Activated CD4-positive, alpha-beta T cell treated with anti-CD3 and anti-CD28 coated beads, Interleukin-2, amount 50 U/mL, for 48 hours (primary cell): ENCODE measurements at regions not wholly inside any gene's neighbourhood (a gene's known extent, or its start where the extent isn't known, plus 50 kb on each side); places are given as distances from the start of the nearest gene placed in this dataset.

Experiments used
- DNase-seq, 2 experiments: peaks; one replicate each; pipeline ENCODE4 v3.0.0-alpha.2; 2020

DNA sequence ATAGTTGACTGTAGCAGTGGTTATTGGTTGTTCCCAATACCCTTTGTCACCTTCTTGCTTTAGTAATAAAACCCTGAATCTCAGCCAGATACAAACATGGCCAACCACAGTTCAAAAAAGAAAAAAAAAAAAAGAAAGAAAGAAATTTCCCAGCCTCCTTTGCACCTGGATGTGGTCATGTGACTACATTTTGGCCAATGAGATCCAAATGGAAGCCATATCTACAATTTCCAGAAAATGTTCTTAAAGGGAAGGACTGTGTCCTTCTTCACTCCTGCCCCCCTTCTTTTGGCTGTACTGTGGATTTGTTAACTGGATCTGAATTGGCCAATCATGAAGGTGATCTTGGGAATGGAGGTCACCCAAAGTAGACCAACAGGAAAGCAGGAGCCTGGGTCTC, 141.9 kb downstream of the SOX9 start:
- no peak for DNase-seq

DNA sequence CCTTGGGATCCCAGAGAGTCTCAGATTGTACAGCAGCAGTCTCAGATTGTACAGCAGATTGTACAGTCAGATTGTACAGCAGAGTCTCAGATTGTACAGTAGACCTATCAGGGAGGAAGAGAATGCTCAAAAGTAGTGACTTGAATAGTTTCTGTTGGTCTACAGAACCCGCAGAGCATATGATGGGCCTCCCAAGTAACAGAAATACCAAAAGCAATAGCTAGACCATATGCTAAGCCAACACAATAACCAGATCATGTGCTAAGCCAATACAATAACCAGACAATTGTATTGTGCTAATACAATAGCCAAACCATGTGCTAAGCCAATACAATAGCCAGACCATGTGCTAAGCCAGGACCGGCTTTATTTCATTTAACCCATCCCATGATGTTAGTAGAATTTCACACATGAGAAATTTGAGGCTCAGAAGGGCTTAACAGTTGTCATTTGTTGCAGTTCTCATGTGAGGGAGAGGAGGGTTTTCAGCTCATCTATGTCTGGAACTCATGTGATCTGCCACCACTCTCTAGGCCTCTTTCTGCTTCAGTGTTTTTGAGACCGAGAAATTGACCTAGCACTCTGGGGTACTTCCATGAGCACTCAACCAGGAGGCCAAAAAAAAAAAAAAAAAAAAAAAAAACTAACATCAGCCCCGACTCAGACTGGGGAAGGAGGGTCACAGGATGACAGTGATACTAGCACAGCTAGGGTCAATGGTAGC, 144.0 kb downstream of the SOX9 start:
- no peak for DNase-seq

DNA sequence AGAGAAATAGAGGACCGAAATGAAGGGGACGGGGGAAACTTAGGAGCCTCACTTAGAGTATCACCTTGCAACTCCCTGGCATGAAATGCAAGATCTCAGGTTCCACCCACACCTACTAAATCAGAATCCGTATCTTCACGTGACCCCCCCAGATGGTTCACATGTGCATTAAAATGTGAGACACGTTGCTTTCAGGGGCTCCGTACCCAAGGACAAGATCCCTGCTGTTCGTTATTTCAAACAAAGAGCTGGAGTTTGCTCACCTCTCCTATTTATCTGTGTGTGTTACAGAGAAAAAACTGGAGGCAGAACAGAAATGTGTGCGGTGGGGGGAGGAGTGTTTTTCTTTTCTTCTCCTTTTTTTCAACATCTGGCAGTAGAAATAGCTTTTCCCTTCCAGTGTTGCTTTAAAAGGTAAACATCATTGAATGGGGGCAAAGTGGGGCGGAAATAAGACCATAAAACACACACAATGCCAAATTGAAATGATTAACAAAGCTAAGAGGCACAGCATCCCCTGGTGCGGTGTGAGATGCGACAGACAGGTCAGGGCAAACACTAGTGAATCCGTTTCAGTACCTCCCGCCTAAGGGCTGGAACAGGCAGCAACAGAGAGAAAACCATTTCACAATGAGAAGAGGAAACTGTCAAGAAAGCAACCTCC, 145.4 kb downstream of the SOX9 start:
- no peak for DNase-seq

DNA sequence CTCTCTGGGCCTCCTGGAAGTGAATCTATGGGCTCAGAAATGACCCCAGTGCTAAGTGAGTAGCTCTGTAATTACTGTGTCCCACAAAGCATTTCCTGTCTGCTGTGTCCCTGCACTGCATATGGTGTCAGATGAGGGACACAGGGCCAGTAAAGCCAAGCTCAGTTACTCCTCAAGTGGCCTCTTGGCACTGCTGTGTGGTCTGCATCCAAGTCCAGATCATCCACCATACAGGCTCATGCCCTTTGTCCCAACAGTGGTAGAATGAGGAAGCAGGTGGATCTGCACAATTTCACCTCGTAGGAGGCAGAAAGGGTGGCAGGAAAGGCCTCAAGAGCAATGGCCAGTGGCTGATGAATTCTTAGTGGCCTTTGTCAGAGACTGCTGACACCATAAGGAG, 146.8 kb downstream of the SOX9 start:
- DNase-seq = no peak

DNA sequence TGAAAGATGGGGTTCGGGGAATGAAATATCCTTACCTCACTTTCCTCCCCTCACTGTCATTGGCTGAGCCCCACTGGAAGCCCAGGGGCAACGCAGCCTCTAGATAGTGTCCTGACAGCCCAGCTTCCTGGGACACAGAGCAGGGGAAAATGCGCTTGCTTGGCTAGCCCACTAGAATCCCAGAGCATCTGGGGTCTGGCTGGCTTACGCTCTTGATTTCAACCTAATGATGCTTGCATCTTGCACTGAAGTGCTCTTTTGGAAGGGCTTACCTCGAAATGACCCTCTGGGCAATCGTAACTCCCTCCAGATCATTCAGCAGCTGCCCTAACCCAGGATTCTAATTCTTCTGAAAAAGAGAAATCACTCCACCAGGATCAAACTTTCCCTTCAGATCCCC, 147.6 kb downstream of the SOX9 start:
- no peak for DNase-seq

DNA sequence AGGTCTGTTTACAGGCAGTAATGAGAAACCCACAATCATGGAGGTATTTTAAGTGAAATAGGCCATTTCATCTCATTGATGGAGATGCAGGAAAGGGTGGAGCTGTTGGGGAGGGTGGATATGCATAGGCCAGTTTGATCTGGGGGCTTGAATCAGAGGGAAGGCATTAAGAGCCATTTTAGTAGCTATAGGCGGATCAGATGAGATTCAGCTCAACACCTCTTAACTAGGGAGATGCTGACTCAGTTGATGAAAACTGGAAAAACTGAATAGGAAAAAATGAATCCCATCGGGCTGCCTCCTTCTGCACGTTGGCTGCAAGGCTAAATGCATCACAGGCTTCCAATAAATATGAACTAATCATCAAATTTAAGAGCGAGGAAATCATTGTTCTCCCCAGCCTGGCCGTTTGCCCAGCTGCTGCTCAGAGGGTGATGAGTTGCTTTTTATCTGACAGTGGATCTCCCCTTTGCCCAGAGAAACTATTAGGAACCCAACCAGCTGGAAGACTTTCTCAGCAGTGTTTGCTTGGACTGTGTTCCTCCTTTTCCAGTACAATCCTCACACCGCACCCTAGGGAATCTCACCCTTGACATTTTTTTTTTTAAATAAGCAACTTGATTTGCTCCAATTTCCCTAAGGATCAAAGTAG, 149.6 kb downstream of the SOX9 start:
- DNase-seq = no peak

DNA sequence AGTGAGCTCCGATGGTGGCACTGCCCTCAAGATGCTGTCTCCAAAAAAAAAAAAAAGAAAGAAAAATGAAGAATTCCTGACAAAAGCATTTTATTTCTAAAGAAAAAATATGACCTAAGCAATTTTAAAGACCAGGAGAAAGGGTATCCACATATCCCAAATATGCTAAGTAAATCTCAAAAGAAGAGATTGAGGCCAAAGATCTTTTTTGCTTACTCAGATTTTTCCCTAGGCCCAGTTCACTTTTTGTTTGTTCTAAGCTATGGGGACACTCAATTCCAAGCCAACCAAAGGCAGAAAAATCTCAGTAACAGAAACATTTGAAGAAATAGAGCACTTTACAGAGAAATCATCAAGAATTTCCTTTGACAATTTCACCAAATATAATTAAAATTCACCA, 150.8 kb downstream of the SOX9 start:
- DNase-seq = no peak

DNA sequence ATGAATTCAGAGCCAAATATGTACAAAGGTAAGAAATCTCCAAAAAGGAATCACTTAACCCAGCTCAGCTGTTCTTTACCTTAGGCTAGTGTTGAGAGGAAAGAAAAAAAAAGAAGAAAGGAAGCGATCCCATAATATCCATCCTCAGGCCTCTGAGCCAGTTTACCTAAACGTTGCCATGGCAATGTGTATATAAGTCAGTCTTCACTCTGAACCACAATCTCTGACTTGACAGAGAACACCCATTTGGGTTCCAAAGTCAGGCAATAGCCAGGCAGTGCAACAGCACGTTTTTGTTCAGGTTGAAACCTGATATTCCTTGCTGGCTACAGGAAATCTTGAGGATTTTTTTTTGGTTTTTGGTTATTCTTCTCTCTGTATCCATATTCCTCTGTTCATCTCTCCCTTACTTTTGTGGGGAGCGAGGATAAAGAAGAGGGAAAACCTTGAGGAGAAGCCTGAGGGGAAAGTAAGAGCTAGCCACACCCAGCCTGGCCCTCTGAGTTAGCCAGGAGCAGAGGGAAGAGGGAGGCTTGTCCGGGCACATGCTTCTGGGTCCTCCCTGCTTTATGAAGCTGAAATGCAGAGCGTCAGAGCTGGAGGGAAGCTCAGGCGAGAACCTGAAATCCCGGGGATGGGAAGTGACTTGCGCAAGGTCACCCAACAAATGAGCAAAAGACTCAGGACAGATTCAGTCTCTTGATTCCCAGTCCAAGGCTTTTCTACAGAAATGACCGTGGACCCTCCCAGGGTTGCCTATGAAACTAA, 152.7 kb downstream of the SOX9 start:
- no peak for DNase-seq

DNA sequence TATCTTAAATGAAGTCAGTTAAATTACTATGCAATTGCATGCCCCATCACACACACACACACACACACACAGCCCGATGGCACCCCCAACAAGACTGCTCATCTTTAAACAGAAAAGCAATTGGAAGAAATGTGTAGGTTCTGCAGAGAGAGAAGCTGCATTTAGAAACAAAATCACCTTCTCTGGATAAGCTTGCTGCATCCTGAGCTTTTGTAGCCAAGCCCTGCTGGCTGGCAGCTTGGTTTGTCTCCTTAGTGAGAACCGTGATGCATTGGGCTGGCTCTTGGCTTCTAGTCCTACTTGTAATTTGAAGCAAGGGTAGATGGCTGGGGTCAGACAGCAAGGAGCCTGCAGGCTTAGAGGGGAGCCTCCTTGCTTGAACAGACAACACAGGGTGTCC, 153.8 kb downstream of the SOX9 start:
- no peak for DNase-seq

DNA sequence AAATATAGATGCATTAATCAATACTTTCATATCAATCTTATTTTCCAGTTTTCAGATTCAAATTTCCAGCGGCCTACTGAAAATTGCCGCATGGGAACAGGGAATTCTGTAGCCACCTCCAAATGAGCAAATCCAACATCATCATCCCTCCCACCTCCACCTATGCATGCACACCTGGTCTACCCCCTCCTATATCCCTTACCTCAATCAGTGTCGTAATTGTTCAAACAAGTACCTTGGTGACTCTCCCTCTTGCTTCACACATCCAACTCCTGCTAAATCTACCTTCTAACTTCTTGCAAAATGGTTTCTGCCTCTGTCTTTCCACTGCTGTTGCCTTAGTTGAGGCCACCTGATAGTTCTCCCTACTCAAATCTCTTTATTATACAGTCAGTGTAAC, 160.1 kb downstream of the SOX9 start:
- DNase-seq = no peak

DNA sequence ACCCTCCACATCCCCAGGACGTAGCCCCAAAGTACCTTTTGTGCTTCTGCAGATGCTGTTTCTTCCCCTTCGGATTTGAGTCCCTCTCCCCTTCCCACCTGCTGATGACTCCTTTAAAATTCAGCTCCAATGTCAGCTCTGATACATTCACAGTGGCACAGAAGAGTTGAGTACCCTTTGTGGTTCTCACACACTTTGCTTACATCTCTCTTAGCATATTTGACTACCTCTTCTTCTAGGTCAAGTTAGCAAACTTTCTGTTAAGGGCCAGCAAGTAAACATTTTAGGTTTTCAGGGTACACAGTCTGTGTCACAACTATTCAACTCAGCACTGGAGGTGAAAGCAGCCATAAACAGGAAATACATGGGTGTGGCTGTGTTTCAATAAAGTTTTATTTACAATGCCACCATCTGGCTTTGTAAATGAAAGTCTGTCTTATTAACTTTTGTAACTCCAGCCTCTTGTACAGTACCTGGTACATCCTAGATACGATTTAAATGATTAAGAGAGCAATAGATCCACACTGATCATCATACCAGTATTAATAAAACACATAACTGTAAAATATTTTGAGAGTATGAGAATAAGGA, 161.7 kb downstream of the SOX9 start:
- no peak for DNase-seq

DNA sequence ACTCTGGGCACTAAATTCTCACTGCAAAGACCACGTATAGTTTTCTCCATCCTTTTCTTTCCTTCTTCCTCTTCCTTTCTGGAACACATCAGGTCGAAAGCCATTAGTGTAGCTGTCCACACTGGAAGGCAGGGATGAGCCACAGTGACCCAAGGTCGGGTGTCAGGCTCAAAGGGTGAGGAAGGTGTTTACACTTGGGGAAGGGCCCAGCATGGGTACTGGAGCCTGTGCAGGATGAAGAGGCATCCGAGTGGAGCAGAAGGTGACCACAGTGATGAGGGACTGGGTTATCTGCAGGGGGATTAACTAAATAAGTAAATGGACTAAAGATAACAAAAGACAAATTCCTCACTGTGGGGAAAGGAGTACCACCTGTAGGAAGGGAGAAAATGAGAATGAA, 164.0 kb downstream of the SOX9 start:
- no peak for DNase-seq

DNA sequence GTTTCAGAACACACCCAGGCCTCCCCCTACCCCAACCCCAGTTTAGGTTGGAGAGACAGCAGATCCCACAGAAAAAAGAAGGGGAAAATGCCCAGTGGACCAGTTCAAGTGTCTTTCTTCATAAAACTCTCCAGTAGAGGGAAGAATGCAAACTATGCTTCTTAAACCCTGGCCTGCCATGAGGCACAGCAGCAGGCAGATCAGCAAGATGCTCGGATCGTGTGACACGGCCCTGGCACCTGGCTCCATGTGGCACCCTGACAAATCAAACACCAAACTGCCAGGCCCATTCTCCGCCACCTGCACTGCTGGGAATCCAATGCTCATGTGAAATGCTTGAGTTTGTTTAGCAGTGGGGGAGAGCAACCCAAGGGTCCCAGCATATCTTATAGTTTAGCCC, 166.8 kb downstream of the SOX9 start:
- no peak for DNase-seq

DNA sequence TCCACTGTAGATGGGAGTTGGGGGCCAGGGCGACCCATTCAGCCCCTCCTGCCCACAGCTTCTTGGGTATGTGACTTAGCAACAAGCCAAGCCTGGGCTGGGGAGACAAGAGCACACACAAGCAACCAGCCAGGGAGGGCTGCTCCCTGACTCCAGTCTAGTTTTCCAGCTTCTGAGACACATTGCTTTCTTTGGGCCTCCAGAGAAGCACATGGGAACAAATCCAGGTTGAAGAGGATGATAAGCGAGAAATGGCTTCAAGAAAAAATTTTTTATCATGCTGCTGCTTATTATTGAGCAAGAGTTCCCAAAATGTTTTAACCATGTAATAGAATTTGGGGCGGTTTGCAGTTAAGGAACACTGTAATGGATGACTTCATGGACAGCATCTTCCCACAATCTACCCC, 173.7 kb downstream of the SOX9 start:
- DNase-seq = no peak

DNA sequence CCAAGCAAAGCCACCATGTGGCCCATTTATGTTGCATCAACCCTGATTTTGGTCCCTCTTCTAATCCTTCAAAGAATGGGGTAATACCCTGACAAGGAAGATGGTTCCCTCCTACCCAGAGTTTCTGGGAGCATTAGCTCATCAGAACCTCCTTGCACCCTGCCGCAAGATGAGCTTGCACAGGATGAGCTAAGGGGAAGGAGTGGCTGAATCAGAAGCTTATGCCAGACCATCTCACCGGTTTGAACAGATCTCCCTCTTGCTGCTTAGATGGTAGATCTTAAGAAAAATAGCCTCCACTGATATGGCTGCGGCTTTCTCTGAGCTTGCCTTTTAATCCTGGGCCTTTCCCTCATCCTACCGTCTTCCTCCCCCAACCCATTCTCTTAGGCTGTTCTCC, 175.1 kb downstream of the SOX9 start:
- DNase-seq = no peak

DNA sequence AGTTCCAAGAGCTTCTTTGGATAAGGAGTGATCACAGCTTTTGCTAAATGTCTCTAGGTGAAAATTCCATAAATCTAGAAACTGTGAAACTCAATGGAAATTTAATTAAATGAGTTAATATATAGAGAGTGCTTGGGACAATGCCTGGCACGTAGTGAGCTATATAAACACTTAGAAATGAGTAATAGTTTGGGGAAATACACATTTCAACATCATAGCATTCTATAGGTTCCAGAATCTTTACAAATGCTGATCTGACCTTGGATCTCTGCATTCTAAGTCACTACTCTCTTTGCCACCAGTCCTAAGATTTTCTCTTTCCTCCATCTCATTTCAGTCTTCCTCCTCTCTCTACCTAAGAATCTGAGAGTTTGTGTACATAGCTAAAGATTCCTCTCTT, 175.6 kb downstream of the SOX9 start:
- no peak for DNase-seq

DNA sequence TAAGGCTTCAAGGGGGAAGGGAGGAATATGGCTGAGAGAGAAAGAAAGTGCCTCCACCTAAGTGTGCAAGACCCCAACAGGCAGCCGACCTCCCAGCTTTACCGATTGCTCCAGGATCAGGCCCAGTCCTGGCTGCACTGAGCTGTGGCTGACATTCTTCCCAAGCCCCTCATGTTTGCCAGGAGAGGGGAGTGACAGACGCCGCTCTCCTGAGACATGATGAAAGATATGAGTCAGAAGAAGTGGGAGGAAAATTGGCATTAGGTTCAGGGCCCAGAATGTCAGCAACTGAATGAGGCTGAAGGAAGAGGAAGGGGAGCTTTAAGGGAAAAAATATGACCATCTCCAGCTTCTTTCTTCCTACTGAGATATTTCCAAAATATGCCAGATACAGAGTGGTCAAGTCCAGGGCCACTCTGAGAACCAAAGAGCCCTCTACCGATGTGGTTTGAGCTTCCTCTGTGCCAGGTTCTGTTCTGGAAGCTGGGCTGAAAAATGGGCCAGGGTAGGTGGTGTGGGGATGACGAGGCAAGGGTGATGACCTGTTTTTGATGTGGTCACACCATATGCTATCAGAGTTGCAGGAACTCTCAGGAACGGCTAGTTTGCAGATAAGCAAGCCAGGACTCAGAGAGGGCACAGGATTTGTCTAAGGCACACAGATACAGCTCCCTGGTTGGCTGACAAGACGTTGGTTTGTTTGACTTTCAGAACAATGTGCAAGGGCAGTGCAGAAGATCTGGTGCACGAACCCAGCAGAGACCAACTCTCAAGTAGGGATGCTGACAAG, 176.7 kb downstream of the SOX9 start:
- no peak for DNase-seq

DNA sequence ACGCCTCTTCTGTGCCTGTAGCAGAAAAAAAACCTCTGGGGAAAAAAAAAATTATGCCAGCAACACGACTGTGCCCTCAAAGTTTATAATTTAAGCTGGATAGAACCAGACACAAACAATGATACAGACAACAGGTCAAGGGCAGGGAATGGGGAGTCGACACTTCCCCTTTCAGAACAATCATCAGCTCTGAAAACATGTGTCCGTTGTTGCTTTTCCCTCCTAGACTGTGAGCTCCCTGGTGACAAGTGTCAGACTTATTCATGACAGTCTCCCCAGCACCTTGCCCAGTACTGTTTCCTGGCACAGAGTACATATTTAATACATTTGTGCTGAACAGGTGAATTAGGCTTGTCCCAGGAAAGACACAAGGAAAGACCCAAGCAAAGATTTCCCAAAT, 178.3 kb downstream of the SOX9 start:
- no peak for DNase-seq

DNA sequence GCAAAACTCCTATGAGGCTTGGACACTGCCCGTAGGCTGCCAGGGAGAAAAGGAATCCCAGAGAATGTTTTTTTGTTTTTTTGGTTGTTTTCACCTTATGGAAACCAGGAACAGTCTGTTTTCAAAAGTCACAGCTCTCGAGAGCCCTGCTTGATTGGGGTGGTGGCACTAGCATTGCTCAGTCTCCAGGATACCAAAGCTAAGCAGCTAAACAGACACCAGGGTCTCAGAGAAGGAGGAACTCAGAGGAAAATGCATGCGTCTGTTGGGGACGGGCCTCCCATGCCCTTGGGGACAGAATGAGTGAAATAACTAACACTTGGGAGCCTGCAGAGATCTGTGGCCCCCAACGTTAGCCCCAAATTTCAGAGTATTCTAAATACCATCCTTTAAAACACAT, 178.8 kb downstream of the SOX9 start:
- DNase-seq = no peak

DNA sequence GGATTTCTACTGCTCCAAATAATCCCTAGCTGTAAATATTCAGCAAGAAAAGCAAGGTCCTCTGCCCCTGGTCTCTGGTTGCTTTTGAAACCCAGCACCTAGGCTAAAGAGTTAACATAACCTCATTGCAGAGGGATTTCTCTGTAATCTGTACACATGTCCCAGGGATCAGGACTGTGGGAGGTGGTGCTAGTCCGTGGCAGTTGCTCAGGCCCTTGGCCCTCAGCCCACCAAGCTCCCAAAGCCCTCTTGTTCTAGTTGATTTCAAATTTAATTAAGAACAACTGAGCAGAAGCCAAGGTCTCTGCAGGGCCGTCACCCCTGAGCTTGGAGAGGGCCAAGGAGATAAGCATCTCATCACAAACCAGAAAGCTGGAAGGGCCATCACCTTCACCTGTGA, 181.1 kb downstream of the SOX9 start:
- no peak for DNase-seq

DNA sequence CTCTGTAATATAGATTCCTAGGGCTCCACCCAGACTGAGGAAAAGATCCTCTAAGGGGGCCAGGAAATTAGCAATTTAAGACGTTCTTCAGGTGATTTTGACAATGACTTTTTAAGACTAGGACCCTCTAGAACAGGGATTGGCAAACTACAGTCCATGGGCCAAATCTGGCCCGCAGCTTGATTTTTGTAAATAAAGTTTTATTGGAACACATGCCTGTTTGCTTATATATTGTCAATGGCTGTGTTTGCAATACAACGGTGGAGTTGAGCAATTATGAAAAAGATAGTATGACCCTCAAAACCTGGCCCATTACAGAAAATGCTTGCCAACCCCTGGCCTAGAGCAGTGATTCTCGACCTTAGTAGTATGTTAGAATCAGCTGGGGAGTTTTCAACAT, 181.9 kb downstream of the SOX9 start:
- DNase-seq = no peak
